DMS79 treated with DMSO at 0.1 percent for 48 hours (cell line): ENCODE measurements at regions not wholly inside any gene's neighbourhood (a gene's known extent, or its start where the extent isn't known, plus 50 kb on each side); places are given as distances from the start of the nearest gene placed in this dataset.
"Not testable (repeated sequence)": the region's sequence is repeated elsewhere in the genome, so short reads cannot be mapped to it uniquely, and the experiment has no call there.

Source experiments
- DNase-seq: peaks from one replicate; lab custom pipeline; 2025; lab: John Stamatoyannopoulos, UW

GRCh38 chr7:83306502-83306901 lies 143.8 kb upstream of the PCLO start:
- DNase-seq: no peak

- DNase-seq: no peak
These were observed 142.3 kb upstream of the PCLO start for GRCh38 chr7:83305027-83305426.

- DNase-seq: no peak
These were observed 138.7 kb upstream of the PCLO start for GRCh38 chr7:83301416-83301815.

- no peak for DNase-seq
These were observed 127.5 kb upstream of the PCLO start for GRCh38 chr7:83290211-83290610.

GRCh38 chr7:83289419-83289993 lies 126.8 kb upstream of the PCLO start:
- no peak for DNase-seq

GRCh38 chr7:83280671-83281070 lies 118.0 kb upstream of the PCLO start:
- no peak for DNase-seq

- DNase-seq: no peak
These were observed 113.6 kb upstream of the PCLO start for GRCh38 chr7:83276250-83276649.

GRCh38 chr7:83273699-83274098 lies 111.0 kb upstream of the PCLO start:
- no peak for DNase-seq

- peak; percentile 9 for DNase-seq
These were observed 108.8 kb upstream of the PCLO start for GRCh38 chr7:83271212-83272099.

GRCh38 chr7:83270407-83270806 lies 107.7 kb upstream of the PCLO start:
- no peak for DNase-seq

GRCh38 chr7:83267141-83267631 lies 104.5 kb upstream of the PCLO start:
- DNase-seq: peak; percentile 93

GRCh38 chr7:83263442-83264034 lies 100.9 kb upstream of the PCLO start:
- DNase-seq: not testable (repeated sequence)

GRCh38 chr7:83259064-83259463 lies 96.4 kb upstream of the PCLO start:
- no peak for DNase-seq

GRCh38 chr7:83248000-83248399 lies 85.3 kb upstream of the PCLO start:
- no peak for DNase-seq

GRCh38 chr7:83219231-83219630 lies 56.5 kb upstream of the PCLO start:
- DNase-seq: not testable (repeated sequence)

- no peak for DNase-seq
These were observed 50.2 kb upstream of the PCLO start for GRCh38 chr7:83212883-83213282.
